HEK293T (cell line): ENCODE measurements at regions not wholly inside any gene's neighbourhood (a gene's known extent, or its start where the extent isn't known, plus 50 kb on each side); places are given as distances from the start of the nearest gene placed in this dataset.

ENCODE experiments used
- CTCF ChIA-PET: fragments of 350-600 bp; formaldehyde crosslinking; extraction: SDS; loops from one replicate; lab custom pipeline; 2021; ENCODE audit warnings: antibody characterized with exemption, inconsistent platforms; lab: Yijun Ruan, JAX
- POLR2A ChIA-PET: fragments of 350-600 bp; formaldehyde crosslinking; extraction: SDS; loops from one replicate; lab custom pipeline; 2020; ENCODE audit warnings: antibody characterized with exemption, inconsistent platforms; lab: Yijun Ruan, JAX
- DNase-seq: peaks from one replicate; pipeline ENCODE4 v3.0.0; 2012; ENCODE audit warnings: mixed read lengths; ENCODE audit errors: extremely low spot score
- ARNT ChIP-seq: fragments of 450-650 bp; IDR thresholded peaks from 2 replicates; pipeline ENCODE4 v1.6.1; 2017; ENCODE audit warnings: mild to moderate bottlenecking
- BHLHE40 ChIP-seq: fragments of 450-650 bp; IDR thresholded peaks from 2 replicates; pipeline ENCODE4 v1.6.1; 2016; ENCODE audit warnings: mild to moderate bottlenecking, moderate library complexity, borderline replicate concordance
- CTBP1 ChIP-seq: fragments of 450-650 bp; IDR thresholded peaks from 2 replicates; pipeline ENCODE4 v1.6.1; 2016; ENCODE audit warnings: borderline replicate concordance
- ELF4 ChIP-seq: fragments of 450-650 bp; IDR thresholded peaks from 2 replicates; pipeline ENCODE4 v1.6.1; 2017; ENCODE audit warnings: antibody characterized with exemption
- FOXA1 ChIP-seq: fragments of 450-650 bp; IDR thresholded peaks from 2 replicates; pipeline ENCODE4 v1.6.1; 2016; ENCODE audit warnings: mild to moderate bottlenecking
- FOXK2 ChIP-seq: fragments of 450-650 bp; IDR thresholded peaks from 2 replicates; pipeline ENCODE4 v1.6.1; 2016; ENCODE audit warnings: mild to moderate bottlenecking
- FOXM1 ChIP-seq: fragments of 450-650 bp; IDR thresholded peaks from 2 replicates; pipeline ENCODE4 v1.6.1; 2017; ENCODE audit warnings: mild to moderate bottlenecking, borderline replicate concordance
- HDGF ChIP-seq: fragments of 450-650 bp; IDR thresholded peaks from 2 replicates; pipeline ENCODE4 v1.6.1; 2017; ENCODE audit warnings: antibody characterized with exemption, borderline replicate concordance
- L3MBTL2 ChIP-seq: fragments of 450-650 bp; conservative IDR thresholded peaks from 2 replicates; pipeline ENCODE4 v1.6.1; 2016; ENCODE audit warnings: mild to moderate bottlenecking
- LEF1 ChIP-seq: fragments of 450-650 bp; IDR thresholded peaks from 2 replicates; pipeline ENCODE4 v1.6.1; 2017; ENCODE audit warnings: mild to moderate bottlenecking, borderline replicate concordance
- NFRKB ChIP-seq: fragments of 450-650 bp; IDR thresholded peaks from 2 replicates; pipeline ENCODE4 v1.6.1; 2016; ENCODE audit warnings: mild to moderate bottlenecking, moderate library complexity
- PKNOX1 ChIP-seq: fragments of 450-650 bp; IDR thresholded peaks from 2 replicates; pipeline ENCODE4 v1.6.1; 2016
- SP1 ChIP-seq: fragments of 450-650 bp; IDR thresholded peaks from 2 replicates; pipeline ENCODE4 v1.6.1; 2017
- SUZ12 ChIP-seq: fragments of 450-650 bp; IDR thresholded peaks from 2 replicates; pipeline ENCODE4 v1.6.1; 2016; ENCODE audit warnings: mild to moderate bottlenecking
- TARDBP ChIP-seq: fragments of 450-650 bp; IDR thresholded peaks from 2 replicates; pipeline ENCODE4 v1.6.1; 2016
- ZNF384 ChIP-seq: fragments of 450-650 bp; IDR thresholded peaks from 2 replicates; pipeline ENCODE4 v1.6.1; 2016

- TF ChIP-seq NFRKB (no peak), LEF1 (no peak), ARNT (no peak), SP1 (no peak), FOXK2 (no peak), TARDBP (no peak), FOXM1 (no peak), BHLHE40 (no peak), CTBP1 (no peak), ELF4 (no peak), PKNOX1 (no peak), SUZ12 (no peak), L3MBTL2 (no peak)
- no peak for DNase-seq
- ChIA-PET CTCF (no interaction called here), POLR2A (no interaction called here)
Measured at GRCh38 chr7:131272086-131272485, 55.6 kb upstream of the MKLN1 start.

- DNase-seq: no peak
- CTCF ChIA-PET: interaction anchor here (0.6 kb wide), 1 partner anchor 11 kb away, joined by 3 read pairs; no protein-coding TSS in a partner anchor
- TF ChIP-seq L3MBTL2 (no peak), NFRKB (no peak), TARDBP (no peak), BHLHE40 (no peak), LEF1 (no peak), ARNT (no peak), ZNF384 (no peak), PKNOX1 (no peak), HDGF (no peak), CTBP1 (no peak), ELF4 (no peak), FOXA1 (no peak), SUZ12 (no peak)
- POLR2A ChIA-PET: no interaction called here
Measured at GRCh38 chr7:131274986-131275385, 52.7 kb upstream of the MKLN1 start.

- ChIA-PET CTCF (no interaction called here), POLR2A (no interaction called here)
- TF ChIP-seq FOXM1: no peak
- TF ChIP-seq NFRKB: no peak
- no peak for TF ChIP-seq ELF4
- TF ChIP-seq ZNF384: no peak
- TF ChIP-seq TARDBP: no peak
- TF ChIP-seq FOXK2: no peak
- TF ChIP-seq SP1: no peak
- no peak for TF ChIP-seq LEF1
- TF ChIP-seq BHLHE40: no peak
- TF ChIP-seq FOXA1: no peak
- TF ChIP-seq CTBP1: no peak
- no peak for TF ChIP-seq PKNOX1
- no peak for TF ChIP-seq ARNT
- TF ChIP-seq L3MBTL2: no peak
- TF ChIP-seq HDGF: no peak
- TF ChIP-seq SUZ12: no peak
- no peak for DNase-seq
Measured at GRCh38 chr7:131276190-131276589, 51.5 kb upstream of the MKLN1 start.

- no peak for DNase-seq
- no peak for TF ChIP-seq NFRKB
- no peak for TF ChIP-seq FOXK2
- no peak for TF ChIP-seq LEF1
- no peak for TF ChIP-seq FOXA1
- no peak for TF ChIP-seq FOXM1
- TF ChIP-seq PKNOX1: no peak
- no peak for TF ChIP-seq SUZ12
- TF ChIP-seq SP1: no peak
- TF ChIP-seq TARDBP: no peak
- no peak for TF ChIP-seq L3MBTL2
- POLR2A ChIA-PET: no interaction called here
- CTCF ChIA-PET: interaction anchor here (0.8 kb wide), 1 partner anchor 271 kb away, joined by 6 read pairs; no protein-coding TSS in a partner anchor
Measured at GRCh38 chr7:131276748-131277147, 50.9 kb upstream of the MKLN1 start.
